Smooth muscle cell (in vitro differentiated cells): ENCODE measurements at regions not wholly inside any gene's neighbourhood (a gene's known extent, or its start where the extent isn't known, plus 50 kb on each side); places are given as distances from the start of the nearest gene placed in this dataset.

ENCODE experiments used
- DNase-seq: peaks from one replicate; lab custom pipeline; 2025; ENCODE audit not compliant: unreplicated experiment; lab: John Stamatoyannopoulos, UW
- H2AFZ ChIP-seq: fragments of 200-600 bp; sonication (generic); 2 replicates; pipeline ENCODE4 v1.6.0; 2016; ENCODE audit warnings: antibody characterized with exemption, low read depth, mild to moderate bottlenecking
- H3F3A ChIP-seq: fragments of 200-600 bp; sonication (generic); 2 replicates; pipeline ENCODE4 v1.6.0; 2017; ENCODE audit warnings: antibody characterized with exemption, low read depth
- H3K27ac ChIP-seq: fragments of 200-600 bp; sonication (generic); 2 replicates; pipeline ENCODE4 v1.5.1; 2016; ENCODE audit warnings: low read depth, mild to moderate bottlenecking
- H3K27me3 ChIP-seq: fragments of 200-600 bp; sonication (generic); 2 replicates; pipeline ENCODE4 v1.6.1; 2016; ENCODE audit warnings: low read depth, mild to moderate bottlenecking
- H3K36me3 ChIP-seq: fragments of 200-600 bp; sonication (generic); 2 replicates; pipeline ENCODE4 v1.5.1; 2016; ENCODE audit warnings: low read depth
- H3K4me1 ChIP-seq: fragments of 200-600 bp; sonication (generic); 2 replicates; pipeline ENCODE4 v1.5.1; 2016; ENCODE audit warnings: low read depth
- H3K4me2 ChIP-seq: fragments of 200-600 bp; sonication (generic); 2 replicates; pipeline ENCODE4 v1.6.0; 2016; ENCODE audit warnings: mild to moderate bottlenecking
- H3K4me3 ChIP-seq: fragments of 200-600 bp; sonication (generic); 2 replicates; pipeline ENCODE4 v1.5.1; 2016; ENCODE audit warnings: mild to moderate bottlenecking
- H3K79me2 ChIP-seq: fragments of 200-600 bp; sonication (generic); 2 replicates; pipeline ENCODE4 v1.6.0; 2016; ENCODE audit warnings: low read depth, mild to moderate bottlenecking
- H3K9ac ChIP-seq: fragments of 200-600 bp; sonication (generic); 2 replicates; pipeline ENCODE4 v1.6.0; 2016; ENCODE audit warnings: low read depth
- H3K9me3 ChIP-seq: fragments of 200-600 bp; sonication (generic); replicated peaks from 2 replicates; pipeline ENCODE4 v1.5.1; 2016; ENCODE audit warnings: low read depth
- H4K20me1 ChIP-seq: fragments of 200-600 bp; sonication (generic); 2 replicates; pipeline ENCODE4 v1.6.0; 2016; ENCODE audit warnings: low read depth
- CTCF ChIP-seq: fragments of 200-600 bp; sonication (generic); IDR thresholded peaks from 2 replicates; pipeline ENCODE4 v1.5.1; 2017; ENCODE audit warnings: borderline replicate concordance, mild to moderate bottlenecking, antibody characterized with exemption; ENCODE audit not compliant: insufficient read depth, poor library complexity, severe bottlenecking
- WGBS: methylation state at CpG from one replicate; pipeline ENCODE4 v1.1.7; 2016; ENCODE audit warnings: low lambda C conversion rate; 5-methylcytosine and 5-hydroxymethylcytosine counted together

GRCh38 chr1:209219791-209220524, 363.6 kb upstream of the CAMK1G start:
- H3K27ac ChIP-seq = peak overlapping the region; percentile 47
- no peaks in the 10 kb centered on the region for H3F3A ChIP-seq
- WGBS = 31% methylated on average over 16 of the region's 16 CpGs
- H3K4me2 ChIP-seq = peak overlapping the region; percentile 77
- H3K36me3 ChIP-seq = no peaks in the 10 kb centered on the region
- no peak overlapping the region for H3K4me3 ChIP-seq
- H4K20me1 ChIP-seq = no peaks in the 10 kb centered on the region
- TF ChIP-seq CTCF = no peak
- H3K27me3 ChIP-seq = no peaks in the 10 kb centered on the region
- no peaks in the 10 kb centered on the region for H3K79me2 ChIP-seq
- H3K9me3 ChIP-seq = no peaks in the 10 kb centered on the region
- peaks cover 3% of the 10 kb centered on the region for H3K4me1 ChIP-seq
- no peak overlapping the region for H3K9ac ChIP-seq
- H2AFZ ChIP-seq = peak overlapping the region; percentile 78
- no peak for DNase-seq

DNA sequence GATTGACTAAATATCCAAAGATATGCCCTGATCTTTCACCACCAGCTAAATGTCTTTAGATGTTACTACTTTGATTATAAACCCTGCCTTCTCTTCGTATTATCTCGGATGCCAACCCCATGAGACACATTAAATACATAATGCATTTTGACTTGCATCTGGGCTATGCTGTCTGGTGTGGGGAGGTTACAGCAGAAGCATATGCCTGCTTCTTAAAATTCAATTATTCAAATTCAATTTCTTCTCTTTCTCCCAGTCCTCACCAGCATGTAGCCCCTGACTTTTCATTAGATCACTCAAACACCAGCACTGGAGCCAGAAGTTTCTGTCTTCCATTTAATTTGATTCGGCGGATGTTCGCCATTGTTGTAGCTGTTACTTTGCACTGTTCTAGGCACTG, 360.7 kb upstream of the CAMK1G start:
- H3K9ac ChIP-seq = no peak overlapping the region
- no peaks in the 10 kb centered on the region for H3K79me2 ChIP-seq
- H3K4me3 ChIP-seq = no peak overlapping the region
- 92% methylated on average over 5 of the region's 5 CpGs for WGBS
- TF ChIP-seq CTCF = no peak
- H3F3A ChIP-seq = no peaks in the 10 kb centered on the region
- H3K27ac ChIP-seq = no peak overlapping the region
- H2AFZ ChIP-seq = no peak overlapping the region
- peaks cover 3% of the 10 kb centered on the region for H3K4me1 ChIP-seq
- DNase-seq = no peak
- no peaks in the 10 kb centered on the region for H3K36me3 ChIP-seq
- H3K9me3 ChIP-seq = no peaks in the 10 kb centered on the region
- H3K4me2 ChIP-seq = no peak overlapping the region
- H3K27me3 ChIP-seq = no peaks in the 10 kb centered on the region
- no peaks in the 10 kb centered on the region for H4K20me1 ChIP-seq

DNA sequence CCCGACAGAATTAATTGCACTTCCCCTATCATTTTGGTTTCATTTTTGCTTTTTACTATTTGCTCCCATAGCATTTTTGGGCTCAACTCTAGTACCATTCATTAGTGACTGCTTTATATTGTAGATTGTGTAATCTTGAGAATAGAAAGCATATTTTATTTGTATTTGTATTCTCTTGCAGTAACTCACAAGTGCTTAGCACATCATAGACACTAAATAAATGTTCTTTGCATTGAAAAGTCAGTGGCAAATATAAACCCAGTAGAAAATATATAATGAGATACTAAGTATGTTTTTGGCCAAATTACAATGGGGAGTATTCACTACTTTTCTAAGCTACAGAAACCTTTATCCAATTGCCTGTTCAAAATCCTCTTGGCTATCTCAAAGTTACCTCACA, 359.7 kb upstream of the CAMK1G start:
- DNase-seq = no peak
- 89% methylated on average over 1 of the region's 1 CpG for WGBS
- H3K79me2 ChIP-seq = no peaks in the 10 kb centered on the region
- H3K36me3 ChIP-seq = no peaks in the 10 kb centered on the region
- peaks cover 3% of the 10 kb centered on the region for H3K4me1 ChIP-seq
- H3K4me2 ChIP-seq = no peak overlapping the region
- H3K9ac ChIP-seq = no peak overlapping the region
- no peak for TF ChIP-seq CTCF
- no peaks in the 10 kb centered on the region for H3K9me3 ChIP-seq
- no peaks in the 10 kb centered on the region for H3K27me3 ChIP-seq
- H3K4me3 ChIP-seq = no peak overlapping the region
- no peak overlapping the region for H3K27ac ChIP-seq
- H3F3A ChIP-seq = no peaks in the 10 kb centered on the region
- no peak overlapping the region for H2AFZ ChIP-seq
- H4K20me1 ChIP-seq = no peaks in the 10 kb centered on the region

DNA sequence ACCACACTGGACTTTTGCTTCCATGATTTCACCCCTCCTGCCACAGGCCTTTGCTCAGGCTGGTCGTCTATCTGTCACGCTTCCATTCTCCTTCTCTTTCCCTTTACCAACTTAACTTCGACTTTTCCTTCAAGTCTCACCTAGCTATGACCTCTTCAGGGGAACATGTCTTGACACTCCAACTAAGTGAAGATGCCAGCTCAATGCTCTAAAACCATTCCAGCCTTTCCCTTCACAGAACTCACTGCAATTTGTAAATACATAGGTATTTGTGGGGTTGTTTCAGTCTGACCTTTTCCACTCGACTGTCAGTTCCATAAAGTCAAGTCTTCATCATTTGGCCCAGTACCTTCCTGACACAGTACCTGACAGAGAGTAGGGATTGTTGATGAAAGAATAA, 358.6 kb upstream of the CAMK1G start:
- Histone ChIP-seq H3K4me1 (peaks cover 3% of the 10 kb centered on the region), H3K36me3 (no peaks in the 10 kb centered on the region), H4K20me1 (no peaks in the 10 kb centered on the region), H3K9me3 (no peaks in the 10 kb centered on the region), H3K4me2 (no peak overlapping the region), H3K27ac (no peak overlapping the region), H3F3A (no peaks in the 10 kb centered on the region), H3K27me3 (no peaks in the 10 kb centered on the region), H3K9ac (no peak overlapping the region), H3K79me2 (no peaks in the 10 kb centered on the region), H2AFZ (no peak overlapping the region), H3K4me3 (no peak overlapping the region)
- TF ChIP-seq CTCF = no peak
- 91% methylated on average over 4 of the region's 4 CpGs for WGBS
- no peak for DNase-seq
